ENCODE measurements at regions not wholly inside any gene's neighbourhood (a gene's known extent, or its start where the extent isn't known, plus 50 kb on each side); places are given as distances from the start of the nearest gene placed in this dataset.

DNA sequence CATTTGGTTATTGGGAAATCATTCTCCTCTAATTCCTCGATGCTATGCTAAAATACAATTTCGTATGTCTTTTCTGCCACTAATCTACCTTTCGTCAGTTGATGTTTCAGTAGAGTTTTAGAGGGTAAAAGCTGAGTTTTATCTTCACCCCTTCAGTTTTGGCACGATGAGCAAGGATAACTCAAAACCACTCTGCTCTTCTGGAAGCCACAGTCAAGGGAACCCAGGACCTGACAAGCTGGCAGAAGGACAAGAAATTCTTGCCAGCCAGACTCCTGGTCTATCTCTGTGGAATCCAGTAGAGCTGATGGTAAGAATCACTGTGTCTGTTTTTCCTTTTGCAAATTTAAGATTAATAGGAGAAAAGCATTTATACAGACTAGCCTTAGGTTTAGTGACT, 414.4 kb upstream of the LRRC3B start:
- CTCF ChIA-PET: no interaction called here
- Histone ChIP-seq H3K9me3 (replicated peaks; ENCODE audit: control insufficient read depth, insufficient read depth, low read length) (no peaks in the 10 kb centered on the region), H3K27ac (ENCODE audit: insufficient read depth, low read depth, low read length) (no peak overlapping the region), H3K36me3 (ENCODE audit: control insufficient read depth in 2 of 2, extremely low read depth in 1 of 2, insufficient read depth in 2 of 2, low read length in 2 of 2) (no peaks in the 10 kb centered on the region), H3K4me1 (ENCODE audit: control insufficient read depth, extremely low read depth, insufficient read depth, low read length) (no peaks in the 10 kb centered on the region), H3K27me3 (ENCODE audit: control insufficient read depth in 2 of 2, insufficient read depth in 2 of 2, low read length in 2 of 2) (no peaks in the 10 kb centered on the region), H3K4me2 (ENCODE audit: insufficient read depth, low read length) (no peak overlapping the region), H4K20me1 (replicated peaks; ENCODE audit: control insufficient read depth, extremely low read depth, insufficient read depth, low read length) (no peaks in the 10 kb centered on the region), H3K79me2 (ENCODE audit: control insufficient read depth, insufficient read depth, low read length) (no peaks in the 10 kb centered on the region), H3K9ac (replicated peaks; ENCODE audit: extremely low read depth, insufficient read depth, low read length) (no peak overlapping the region), H2AFZ (ENCODE audit: low read depth, low read length) (no peak overlapping the region), H3K9me1 (replicated peaks; ENCODE audit: control insufficient read depth, extremely low read depth, insufficient read depth, low read length) (no peaks in the 10 kb centered on the region), H3K4me3 (replicated peaks in 1 of 3; ENCODE audit: insufficient read depth in 1 of 3, low read depth in 1 of 3, low read length in 3 of 3) (no peak overlapping the region)
- intact Hi-C loops (cut with micrococcal nuclease) (no loop called here), dilution Hi-C loops (cut with MboI; ENCODE audit: extremely low pct_ligation_motif_present, low sequenced_read_pairs) (no loop called here)
- no peak for FAIRE-seq
- TF ChIP-seq FOS (IDR thresholded peaks at IDR 0.05; ENCODE audit: borderline replicate concordance, insufficient read depth, low read length): no peak
- TF ChIP-seq GATA2 (IDR thresholded peaks at IDR 0.05; ENCODE audit: insufficient read depth, insufficient read length, low read depth, low read length): no peak
- DNase-seq (ENCODE audit: low read depth, low spot score): no peak
- no TSS peak for BruUV-seq (replicated peaks)
- POLR2A ChIA-PET: no interaction called here

DNA sequence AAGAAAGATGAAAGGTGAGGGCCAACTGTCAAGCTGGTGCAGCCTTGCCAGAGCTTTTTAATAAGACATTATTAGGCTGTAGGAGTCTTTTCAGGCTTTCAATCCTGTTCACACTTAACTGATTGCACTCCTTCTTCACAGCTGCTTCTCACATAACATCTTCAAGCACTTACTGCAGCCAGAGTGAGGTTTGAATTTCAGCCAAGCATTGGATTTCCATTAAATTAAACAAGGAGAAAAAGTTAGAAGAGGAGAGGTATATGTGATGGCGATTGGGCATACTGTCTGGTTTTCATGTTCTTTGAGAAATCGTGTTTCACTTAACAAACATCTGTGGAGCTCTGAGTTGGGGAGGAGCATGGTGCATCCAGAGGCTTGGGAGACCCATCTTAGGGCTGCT, 392.8 kb upstream of the LRRC3B start:
- H3K27me3 ChIP-seq (ENCODE audit: control insufficient read depth in 2 of 2, insufficient read depth in 2 of 2, low read length in 2 of 2): no peaks in the 10 kb centered on the region
- intact Hi-C loops (cut with micrococcal nuclease): no loop called here
- BruUV-seq (replicated peaks): no TSS peak
- no peaks in the 10 kb centered on the region for H3K9me1 ChIP-seq (replicated peaks; ENCODE audit: control insufficient read depth, extremely low read depth, insufficient read depth, low read length)
- no peak overlapping the region for H3K4me2 ChIP-seq (ENCODE audit: insufficient read depth, low read length)
- dilution Hi-C loops (cut with MboI; ENCODE audit: extremely low pct_ligation_motif_present, low sequenced_read_pairs): no loop called here
- no peaks in the 10 kb centered on the region for H3K79me2 ChIP-seq (ENCODE audit: control insufficient read depth, insufficient read depth, low read length)
- TF ChIP-seq POLR2AphosphoS5 (IDR thresholded peaks at IDR 0.05; ENCODE audit: insufficient read depth, low read depth, low read length) (no peak), MYC (IDR thresholded peaks at IDR 0.05; ENCODE audit: low read depth, low read length) (no peak), JUN (IDR thresholded peaks at IDR 0.05; ENCODE audit: borderline replicate concordance, insufficient read depth, insufficient read length, low read depth) (no peak), GATA2 (IDR thresholded peaks at IDR 0.05; ENCODE audit: insufficient read depth, insufficient read length, low read depth, low read length) (no peak), POLR2A (IDR thresholded peaks at IDR 0.05; ENCODE audit: low read depth, low read length) (no peak), EZH2 (IDR thresholded peaks at IDR 0.05; ENCODE audit: borderline replicate concordance, low read depth, low read length, severe bottlenecking) (no peak), FOS (IDR thresholded peaks at IDR 0.05; ENCODE audit: borderline replicate concordance, insufficient read depth, low read length) (no peak)
- TF ChIP-seq, protein P1, sequence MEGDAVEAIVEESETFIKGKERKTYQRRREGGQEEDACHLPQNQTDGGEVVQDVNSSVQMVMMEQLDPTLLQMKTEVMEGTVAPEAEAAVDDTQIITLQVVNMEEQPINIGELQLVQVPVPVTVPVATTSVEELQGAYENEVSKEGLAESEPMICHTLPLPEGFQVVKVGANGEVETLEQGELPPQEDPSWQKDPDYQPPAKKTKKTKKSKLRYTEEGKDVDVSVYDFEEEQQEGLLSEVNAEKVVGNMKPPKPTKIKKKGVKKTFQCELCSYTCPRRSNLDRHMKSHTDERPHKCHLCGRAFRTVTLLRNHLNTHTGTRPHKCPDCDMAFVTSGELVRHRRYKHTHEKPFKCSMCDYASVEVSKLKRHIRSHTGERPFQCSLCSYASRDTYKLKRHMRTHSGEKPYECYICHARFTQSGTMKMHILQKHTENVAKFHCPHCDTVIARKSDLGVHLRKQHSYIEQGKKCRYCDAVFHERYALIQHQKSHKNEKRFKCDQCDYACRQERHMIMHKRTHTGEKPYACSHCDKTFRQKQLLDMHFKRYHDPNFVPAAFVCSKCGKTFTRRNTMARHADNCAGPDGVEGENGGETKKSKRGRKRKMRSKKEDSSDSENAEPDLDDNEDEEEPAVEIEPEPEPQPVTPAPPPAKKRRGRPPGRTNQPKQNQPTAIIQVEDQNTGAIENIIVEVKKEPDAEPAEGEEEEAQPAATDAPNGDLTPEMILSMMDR (IDR thresholded peaks at IDR 0.05; ENCODE audit: extremely low read depth in 1 of 2, insufficient read depth in 1 of 2, low read depth in 1 of 2, low read length in 2 of 2): no peak
- no peak overlapping the region for H3K4me3 ChIP-seq (replicated peaks in 1 of 3; ENCODE audit: insufficient read depth in 1 of 3, low read depth in 1 of 3, low read length in 3 of 3)
- POLR2A ChIA-PET: no interaction called here
- H3K9me3 ChIP-seq (replicated peaks; ENCODE audit: control insufficient read depth, insufficient read depth, low read length): no peaks in the 10 kb centered on the region
- no peak for DNase-seq (ENCODE audit: low read depth, low spot score)
- no peak for FAIRE-seq
- CTCF ChIA-PET: no interaction called here
- H3K27ac ChIP-seq (ENCODE audit: insufficient read depth, low read depth, low read length): no peak overlapping the region
- no peaks in the 10 kb centered on the region for H4K20me1 ChIP-seq (replicated peaks; ENCODE audit: control insufficient read depth, extremely low read depth, insufficient read depth, low read length)
- no peaks in the 10 kb centered on the region for H3K4me1 ChIP-seq (ENCODE audit: control insufficient read depth, extremely low read depth, insufficient read depth, low read length)
- no peak overlapping the region for H2AFZ ChIP-seq (ENCODE audit: low read depth, low read length)
- no peak overlapping the region for H3K9ac ChIP-seq (replicated peaks; ENCODE audit: extremely low read depth, insufficient read depth, low read length)
- no peaks in the 10 kb centered on the region for H3K36me3 ChIP-seq (ENCODE audit: control insufficient read depth in 2 of 2, extremely low read depth in 1 of 2, insufficient read depth in 2 of 2, low read length in 2 of 2)

Measured in endothelial cell of umbilical vein (primary cell).